ENCODE measurements at regions not wholly inside any gene's neighbourhood (a gene's known extent, or its start where the extent isn't known, plus 50 kb on each side); places are given as distances from the start of the nearest gene placed in this dataset.

GRCh38 chr14:61218767-61219166, 62.4 kb downstream of the TMEM30B start:
- BruUV-seq (replicated peaks): no TSS peak
- H3K36me3 ChIP-seq (ENCODE audit: low read depth): no peaks in the 10 kb centered on the region
- H2AFZ ChIP-seq: no peak overlapping the region
- intact Hi-C loops (cut with micrococcal nuclease; ENCODE audit: unreplicated experiment): no loop called here
- H3K9me3 ChIP-seq (ENCODE audit: insufficient read depth, low read depth): no peaks in the 10 kb centered on the region
- peaks cover 10% of the 10 kb centered on the region for H3K4me1 ChIP-seq (replicated peaks; ENCODE audit: insufficient read depth)
- no peak overlapping the region for H3K4me2 ChIP-seq
- no peak overlapping the region for H3K27ac ChIP-seq
- no peaks in the 10 kb centered on the region for H3K9me2 ChIP-seq (ENCODE audit: insufficient read depth)
- no peak for DNase-seq
- no peaks in the 10 kb centered on the region for H4K20me1 ChIP-seq (ENCODE audit: insufficient read depth)
- H3K27me3 ChIP-seq (ENCODE audit: insufficient read depth, low read depth): 0 out of 2 replicates have a peak, but pooled peaks cover 4% of the 10 kb centered on the region
- ChIA-PET CTCF (no interaction called here), POLR2A (ENCODE audit: unreplicated experiment) (interaction anchor here (0.6 kb wide), 1 partner anchor 521 kb away, joined by 3 read pairs; no protein-coding TSS in a partner anchor)
- TF ChIP-seq EZH2 (IDR thresholded peaks at IDR 0.05; ENCODE audit: low read depth) (no peak), CTCF (conservative IDR thresholded peaks at IDR 0.05) (no peak)
- no peaks in the 10 kb centered on the region for H3K79me2 ChIP-seq (ENCODE audit: low read depth)
- no peak overlapping the region for H3K4me3 ChIP-seq
- no peaks in the 10 kb centered on the region for H3F3A ChIP-seq (ENCODE audit: insufficient read depth, low read depth)

DNA sequence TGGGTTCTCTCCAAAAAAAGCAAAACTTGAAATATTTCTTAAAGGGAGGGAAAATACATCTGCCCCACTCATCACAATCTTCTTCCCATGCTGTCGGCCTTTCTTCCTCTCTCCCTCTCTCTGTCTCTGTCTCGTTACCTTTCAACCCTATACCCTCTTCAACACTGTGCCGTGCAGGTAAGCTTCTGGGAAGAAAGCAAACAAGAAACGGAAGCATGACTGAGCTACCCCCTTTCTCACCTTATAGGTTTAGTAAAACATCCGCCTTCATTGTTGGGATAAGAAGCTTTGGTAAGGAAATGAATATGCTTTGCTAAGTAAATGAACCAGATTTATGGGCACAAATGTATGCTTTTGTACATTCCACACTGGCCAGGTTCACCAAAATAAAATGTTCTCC, 63.0 kb downstream of the TMEM30B start:
- Histone ChIP-seq H3K36me3 (ENCODE audit: low read depth) (no peaks in the 10 kb centered on the region), H3K79me2 (ENCODE audit: low read depth) (no peaks in the 10 kb centered on the region), H3K4me1 (replicated peaks; ENCODE audit: insufficient read depth) (peaks cover 10% of the 10 kb centered on the region), H3K9me2 (ENCODE audit: insufficient read depth) (no peaks in the 10 kb centered on the region), H3K4me2 (no peak overlapping the region), H3K9me3 (ENCODE audit: insufficient read depth, low read depth) (no peaks in the 10 kb centered on the region), H3K27ac (no peak overlapping the region), H4K20me1 (ENCODE audit: insufficient read depth) (no peaks in the 10 kb centered on the region), H3K27me3 (ENCODE audit: insufficient read depth, low read depth) (0 out of 2 replicates have a peak, but pooled peaks cover 4% of the 10 kb centered on the region), H2AFZ (no peak overlapping the region), H3F3A (ENCODE audit: insufficient read depth, low read depth) (no peaks in the 10 kb centered on the region), H3K4me3 (no peak overlapping the region)
- ChIA-PET POLR2A (ENCODE audit: unreplicated experiment) (interaction anchor here (0.6 kb wide), 1 partner anchor 521 kb away, joined by 3 read pairs; no protein-coding TSS in a partner anchor), CTCF (no interaction called here)
- DNase-seq: no peak
- BruUV-seq (replicated peaks): no TSS peak
- intact Hi-C loops (cut with micrococcal nuclease; ENCODE audit: unreplicated experiment): no loop called here
- TF ChIP-seq CTCF (conservative IDR thresholded peaks at IDR 0.05) (no peak), EZH2 (IDR thresholded peaks at IDR 0.05; ENCODE audit: low read depth) (no peak)

GRCh38 chr14:61217516-61217915, 63.6 kb downstream of the TMEM30B start:
- Histone ChIP-seq H3F3A (ENCODE audit: insufficient read depth, low read depth) (no peaks in the 10 kb centered on the region), H2AFZ (no peak overlapping the region), H3K79me2 (ENCODE audit: low read depth) (no peaks in the 10 kb centered on the region), H3K4me1 (replicated peaks; ENCODE audit: insufficient read depth) (peaks cover 10% of the 10 kb centered on the region), H3K9me3 (ENCODE audit: insufficient read depth, low read depth) (no peaks in the 10 kb centered on the region), H3K27ac (no peak overlapping the region), H3K9me2 (ENCODE audit: insufficient read depth) (no peaks in the 10 kb centered on the region), H4K20me1 (ENCODE audit: insufficient read depth) (no peaks in the 10 kb centered on the region), H3K27me3 (ENCODE audit: insufficient read depth, low read depth) (0 out of 2 replicates have a peak, but pooled peaks cover 4% of the 10 kb centered on the region), H3K4me2 (no peak overlapping the region), H3K4me3 (no peak overlapping the region), H3K36me3 (ENCODE audit: low read depth) (no peaks in the 10 kb centered on the region)
- no peak for DNase-seq
- TF ChIP-seq EZH2 (IDR thresholded peaks at IDR 0.05; ENCODE audit: low read depth) (no peak), CTCF (conservative IDR thresholded peaks at IDR 0.05) (no peak)
- intact Hi-C loops (cut with micrococcal nuclease; ENCODE audit: unreplicated experiment): no loop called here
- BruUV-seq (replicated peaks): no TSS peak
- CTCF ChIA-PET: no interaction called here
- POLR2A ChIA-PET (ENCODE audit: unreplicated experiment): interaction anchor here (0.7 kb wide), 1 partner anchor 507 kb away, joined by 4 read pairs; no protein-coding TSS in a partner anchor
